Body of pancreas (tissue), 4 donors: ENCODE measurements at regions not wholly inside any gene's neighbourhood (a gene's known extent, or its start where the extent isn't known, plus 50 kb on each side); places are given as distances from the start of the nearest gene placed in this dataset.
A peak's percentile ranks its signal among the peaks of the same experiment; 100 is the strongest.

Experiments used
- ATAC-seq: fragments of 150-250 bp; one replicate; pipeline ENCODE4 v1.9.1; 2016
- DNase-seq, 4 donors: peaks; one replicate each; pipeline ENCODE4 v3.0.0-alpha.2; 2019
- H3K27ac ChIP-seq, 4 donors: fragments of 200-600 bp; sonication (generic); 1 replicate in 3 of 4; 2 replicates in 1 of 4; pipeline versions ENCODE4 v1.5.1 to v1.6.1; 2016 to 2019; ENCODE audit warnings: mild to moderate bottlenecking in 1 of 4, mixed read lengths in 1 of 4, moderate library complexity in 1 of 4
- H3K27me3 ChIP-seq, 2 donors: fragments of 200-600 bp; sonication (generic); one replicate each; pipeline ENCODE4 v1.6.0; 2016; ENCODE audit warnings: mild to moderate bottlenecking in 1 of 2
- H3K36me3 ChIP-seq, 2 donors: fragments of 200-600 bp; sonication (generic); replicated peaks in 1 of 2; 2 replicates each; pipeline ENCODE4 v1.5.1; 2016; ENCODE audit warnings: low read depth in 2 of 2; ENCODE audit not compliant: insufficient read depth in 1 of 2
- H3K4me1 ChIP-seq: fragments of 200-600 bp; sonication (generic); one replicate; pipeline ENCODE4 v1.6.0; 2016
- H3K4me3 ChIP-seq, 2 donors: fragments of 200-600 bp; sonication (generic); 1 replicate in 1 of 2; 2 replicates in 1 of 2; pipeline ENCODE4 v1.5.1; 2016 to 2019
- H3K9me3 ChIP-seq, 3 donors: fragments of 200-600 bp; sonication (generic); 1 replicate in 2 of 3; 2 replicates in 1 of 3; pipeline ENCODE4 v1.5.1; 2016
- POLR2A ChIP-seq, 3 donors: fragments of 450-650 bp; IDR thresholded peaks; one replicate each; pipeline ENCODE4 v1.6.1; 2016; ENCODE audit warnings: antibody characterized with exemption in 3 of 3, mild to moderate bottlenecking in 2 of 3
- WGBS, 2 donors: methylation state at CpG; one replicate each; pipeline ENCODE4 v1.1.5; 2017; 5-methylcytosine and 5-hydroxymethylcytosine counted together
- intact Hi-C: fragments of 100-400 bp; cut with DNase I; formaldehyde crosslinking; loops from one replicate; pipeline ENCODE4 v1.15.1; 2023
- TF ChIP-seq, protein P1 (sequence below), 7 experiments: fragments of 450-650 bp in 4 of 7; fragments of 200-600 bp in 3 of 7; sonication (generic) in 3 of 7; IDR thresholded peaks; one replicate each; pipeline ENCODE4 v1.5.1; 2016 to 2019; ENCODE audit warnings: antibody characterized with exemption in 7 of 7

DNA sequence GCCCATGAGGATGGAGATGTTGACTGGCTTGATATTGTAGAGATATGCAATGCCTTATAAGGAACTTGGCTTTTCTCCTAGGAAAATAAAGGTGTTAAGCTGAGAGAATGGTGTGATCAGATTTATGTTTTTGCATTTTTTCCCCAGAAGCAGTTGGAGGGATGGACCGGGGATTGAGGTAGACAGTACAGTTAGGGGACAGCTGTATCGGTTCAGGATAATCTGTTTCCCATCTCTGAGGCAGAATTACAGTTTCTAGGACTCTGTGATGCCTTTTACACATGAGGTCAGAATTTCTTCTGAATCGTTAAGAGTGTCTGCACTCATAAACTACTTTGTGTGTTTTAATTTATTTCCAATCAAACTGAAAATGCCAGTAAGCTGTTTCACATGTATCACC lies 261.5 kb downstream of the CYRIA start:
- no peak overlapping the region for H3K27ac ChIP-seq
- no peaks in the 10 kb centered on the region for H3K9me3 ChIP-seq
- H3K4me1 ChIP-seq, result peaks cover 13% of the 10 kb centered on the region
- 78 to 81% methylated on average over 3 of the region's 3 CpGs for WGBS, 2 donors
- H3K27me3 ChIP-seq, result no peaks in the 10 kb centered on the region
- no peak overlapping the region for H3K4me3 ChIP-seq
- ATAC-seq, result no peak
- no peak for DNase-seq
- TF ChIP-seq, protein P1, sequence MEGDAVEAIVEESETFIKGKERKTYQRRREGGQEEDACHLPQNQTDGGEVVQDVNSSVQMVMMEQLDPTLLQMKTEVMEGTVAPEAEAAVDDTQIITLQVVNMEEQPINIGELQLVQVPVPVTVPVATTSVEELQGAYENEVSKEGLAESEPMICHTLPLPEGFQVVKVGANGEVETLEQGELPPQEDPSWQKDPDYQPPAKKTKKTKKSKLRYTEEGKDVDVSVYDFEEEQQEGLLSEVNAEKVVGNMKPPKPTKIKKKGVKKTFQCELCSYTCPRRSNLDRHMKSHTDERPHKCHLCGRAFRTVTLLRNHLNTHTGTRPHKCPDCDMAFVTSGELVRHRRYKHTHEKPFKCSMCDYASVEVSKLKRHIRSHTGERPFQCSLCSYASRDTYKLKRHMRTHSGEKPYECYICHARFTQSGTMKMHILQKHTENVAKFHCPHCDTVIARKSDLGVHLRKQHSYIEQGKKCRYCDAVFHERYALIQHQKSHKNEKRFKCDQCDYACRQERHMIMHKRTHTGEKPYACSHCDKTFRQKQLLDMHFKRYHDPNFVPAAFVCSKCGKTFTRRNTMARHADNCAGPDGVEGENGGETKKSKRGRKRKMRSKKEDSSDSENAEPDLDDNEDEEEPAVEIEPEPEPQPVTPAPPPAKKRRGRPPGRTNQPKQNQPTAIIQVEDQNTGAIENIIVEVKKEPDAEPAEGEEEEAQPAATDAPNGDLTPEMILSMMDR (IDR thresholded peaks at IDR 0.05), result no peak
- H3K36me3 ChIP-seq, result no peaks in the 10 kb centered on the region
- intact Hi-C loops, result no loop called here

DNA sequence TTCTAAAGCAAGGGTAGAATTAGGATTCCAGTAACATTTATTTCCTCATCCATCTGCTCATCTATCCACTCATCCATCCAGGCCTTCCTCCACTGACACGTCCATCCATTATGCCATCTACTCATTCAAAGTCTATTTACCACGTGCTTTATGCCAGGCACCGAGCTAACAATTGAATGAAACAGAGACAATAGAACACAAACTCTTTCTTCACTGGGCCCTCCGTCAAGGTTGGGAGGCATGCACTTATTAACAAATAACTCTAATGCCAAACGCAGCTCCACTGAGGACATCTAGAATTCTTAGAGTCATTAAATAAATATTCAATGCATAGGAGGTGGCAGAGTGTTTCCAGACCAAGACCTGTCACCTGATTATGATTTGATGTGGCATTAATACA lies 262.7 kb downstream of the CYRIA start:
- 77 to 80% methylated on average over 5 of the region's 5 CpGs for WGBS, 2 donors
- no peak overlapping the region for H3K27ac ChIP-seq
- H3K36me3 ChIP-seq, result no peaks in the 10 kb centered on the region
- H3K27me3 ChIP-seq, result no peaks in the 10 kb centered on the region
- TF ChIP-seq, protein P1 (IDR thresholded peaks at IDR 0.05), result no peak
- no peak for TF ChIP-seq POLR2A (IDR thresholded peaks at IDR 0.05)
- no peak overlapping the region for H3K4me3 ChIP-seq
- DNase-seq (no peak), ATAC-seq (no peak)
- peaks cover 6% of the 10 kb centered on the region for H3K4me1 ChIP-seq
- H3K9me3 ChIP-seq, result no peaks in the 10 kb centered on the region
- intact Hi-C loops, result no loop called here

DNA sequence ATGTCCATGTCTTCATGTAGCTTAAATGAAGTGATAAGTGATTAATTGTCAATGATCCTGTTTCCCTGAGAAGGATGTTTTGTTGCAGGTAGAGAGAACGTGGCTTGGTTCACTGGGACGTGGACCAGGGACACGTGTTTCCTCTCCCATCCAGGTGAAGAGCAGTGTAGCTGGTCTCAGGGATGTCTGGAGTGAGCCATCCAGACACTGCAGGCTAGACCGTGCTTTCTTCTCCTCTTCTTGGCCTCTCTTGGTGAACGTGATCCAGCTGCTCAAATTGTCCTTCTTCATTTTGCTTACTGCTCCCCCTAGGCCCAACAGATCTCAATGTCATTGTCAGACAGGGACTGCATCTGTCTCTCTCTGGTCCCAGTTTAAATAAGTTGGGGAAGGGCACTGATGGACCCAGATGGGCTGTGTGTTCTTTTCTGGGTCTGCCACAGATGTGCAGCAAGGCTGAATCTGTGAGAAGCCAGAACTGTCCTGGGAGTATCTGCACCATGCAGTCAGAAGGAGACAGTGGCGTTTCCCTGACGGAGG lies 263.8 kb downstream of the CYRIA start:
- no peak for TF ChIP-seq POLR2A (IDR thresholded peaks at IDR 0.05)
- TF ChIP-seq, protein P1 (IDR thresholded peaks at IDR 0.05), result no peak
- 63 to 75% methylated on average over 7 of the region's 7 CpGs for WGBS, 2 donors
- DNase-seq, result no peak
- no peaks in the 10 kb centered on the region for H3K36me3 ChIP-seq
- no peak overlapping the region for H3K4me3 ChIP-seq
- intact Hi-C loops, result no loop called here
- H3K9me3 ChIP-seq, result no peaks in the 10 kb centered on the region
- no peaks in the 10 kb centered on the region for H3K27me3 ChIP-seq
- H3K4me1 ChIP-seq, result no peaks in the 10 kb centered on the region
- ATAC-seq, result no peak
- H3K27ac ChIP-seq, result no peak overlapping the region

DNA sequence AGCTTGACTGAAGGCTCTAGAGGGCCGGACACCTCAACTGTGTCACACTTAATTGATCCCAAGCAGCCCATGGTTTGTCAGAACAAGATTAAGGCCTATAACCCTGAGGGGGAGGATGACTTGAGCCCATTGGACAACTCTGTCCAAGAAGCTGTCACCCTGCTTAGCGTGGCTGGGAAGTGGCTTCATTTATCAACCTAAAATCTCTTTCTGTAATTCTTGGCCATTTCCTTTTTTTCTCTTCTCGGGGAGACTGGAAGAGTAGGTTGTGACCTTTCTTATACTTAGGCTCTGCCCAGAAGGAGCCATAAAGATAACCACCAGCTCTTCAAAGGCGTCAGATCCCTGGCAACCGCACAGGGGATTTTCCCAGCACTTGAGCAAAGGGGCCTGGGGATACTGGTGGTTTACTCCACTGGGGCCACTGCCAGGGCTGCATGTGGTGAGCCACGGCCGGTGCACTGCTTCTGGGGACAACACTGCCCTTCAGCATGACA lies 265.5 kb downstream of the CYRIA start:
- TF ChIP-seq POLR2A (IDR thresholded peaks at IDR 0.05), result no peak
- TF ChIP-seq, protein P1 (IDR thresholded peaks at IDR 0.05), result no peak
- Histone ChIP-seq H3K4me3 (no peak overlapping the region), H3K4me1 (no peaks in the 10 kb centered on the region), H3K9me3 (no peaks in the 10 kb centered on the region), H3K27ac (no peak overlapping the region), H3K36me3 (no peaks in the 10 kb centered on the region), H3K27me3 (no peaks in the 10 kb centered on the region)
- ATAC-seq (no peak), DNase-seq (peak in 1 of 4 donors; percentile 12)
- intact Hi-C loops, result no loop called here
- WGBS, 2 donors, result 37 to 40% methylated on average over 7 of the region's 7 CpGs

DNA sequence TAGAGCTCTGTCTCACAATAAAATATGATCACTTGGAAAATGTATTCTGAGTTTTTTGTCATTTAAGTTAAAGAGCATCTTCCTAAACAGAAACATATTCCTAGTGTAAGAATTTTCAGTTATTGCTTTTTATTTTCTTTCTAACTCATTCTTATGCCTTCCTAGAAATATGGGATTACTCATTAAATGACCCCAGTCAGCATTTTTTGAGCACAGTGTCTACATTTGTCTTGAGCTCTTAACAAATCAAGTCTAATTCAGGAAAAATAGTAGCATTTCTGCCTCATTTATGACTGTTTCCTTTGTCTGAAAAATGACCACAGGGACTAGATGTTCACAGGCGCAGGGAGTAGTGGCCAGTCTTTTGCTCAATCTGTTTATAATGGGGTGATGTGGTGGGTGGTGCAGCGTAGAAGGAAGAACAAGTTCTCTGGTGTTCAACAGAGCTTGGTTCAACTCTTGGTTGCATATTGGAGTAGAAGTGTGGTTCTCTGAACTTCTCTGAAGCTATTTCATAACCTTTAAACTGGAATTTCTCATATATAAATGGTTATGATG lies 267.1 kb downstream of the CYRIA start:
- DNase-seq (no peak), ATAC-seq (no peak)
- no peaks in the 10 kb centered on the region for H3K9me3 ChIP-seq
- no peaks in the 10 kb centered on the region for H3K27me3 ChIP-seq
- intact Hi-C loops, result no loop called here
- H3K27ac ChIP-seq, result no peak overlapping the region
- H3K4me3 ChIP-seq, result no peak overlapping the region
- H3K36me3 ChIP-seq, result no peaks in the 10 kb centered on the region
- no peak for TF ChIP-seq POLR2A (IDR thresholded peaks at IDR 0.05)
- TF ChIP-seq, protein P1 (IDR thresholded peaks at IDR 0.05), result no peak
- WGBS, 2 donors, result 87 to 96% methylated on average over 2 of the region's 2 CpGs
- H3K4me1 ChIP-seq, result peaks cover 3% of the 10 kb centered on the region
